ENCODE measurements at regions not wholly inside any gene's neighbourhood (a gene's known extent, or its start where the extent isn't known, plus 50 kb on each side); places are given as distances from the start of the nearest gene placed in this dataset.

- Histone ChIP-seq H3K4me3 (no peak overlapping the region), H3K36me3 (no peaks in the 10 kb centered on the region), H3K4me1 (no peaks in the 10 kb centered on the region), H3K9me3 (no peaks in the 10 kb centered on the region), H3K27me3 (no peaks in the 10 kb centered on the region), H3K27ac (no peak overlapping the region)
- DNase-seq (ENCODE audit: low spot score): no peak
- TF ChIP-seq CTCF (IDR thresholded peaks at IDR 0.05): no peak
Measured at GRCh38 chr13:63403733-63404132, 1988.1 kb upstream of the PCDH20 start.

GRCh38 chr13:63396746-63397145 is 1981.1 kb upstream of the PCDH20 start:
- H3K4me3 ChIP-seq: no peak overlapping the region
- no peaks in the 10 kb centered on the region for H3K27me3 ChIP-seq
- H3K27ac ChIP-seq: no peak overlapping the region
- no peaks in the 10 kb centered on the region for H3K36me3 ChIP-seq
- H3K4me1 ChIP-seq: no peaks in the 10 kb centered on the region
- no peaks in the 10 kb centered on the region for H3K9me3 ChIP-seq
- TF ChIP-seq CTCF (IDR thresholded peaks at IDR 0.05): no peak
- DNase-seq (ENCODE audit: low spot score): no peak

GRCh38 chr13:63393112-63393511 is 1977.5 kb upstream of the PCDH20 start:
- no peaks in the 10 kb centered on the region for H3K27me3 ChIP-seq
- no peaks in the 10 kb centered on the region for H3K4me1 ChIP-seq
- no peak for DNase-seq (ENCODE audit: low spot score)
- TF ChIP-seq CTCF (IDR thresholded peaks at IDR 0.05): no peak
- H3K27ac ChIP-seq: no peak overlapping the region
- H3K9me3 ChIP-seq: no peaks in the 10 kb centered on the region
- no peak overlapping the region for H3K4me3 ChIP-seq
- no peaks in the 10 kb centered on the region for H3K36me3 ChIP-seq

- H3K27ac ChIP-seq: no peak overlapping the region
- DNase-seq (ENCODE audit: low spot score): no peak
Measured at GRCh38 chr13:63389756-63390155, 1974.1 kb upstream of the PCDH20 start.

GRCh38 chr13:63381078-63381859 is 1965.6 kb upstream of the PCDH20 start:
- Histone ChIP-seq H3K4me1 (no peaks in the 10 kb centered on the region), H3K4me3 (no peak overlapping the region), H3K9me3 (peaks cover 0 to 8% of the 10 kb centered on the region in 2 donors), H3K27ac (no peak overlapping the region), H3K27me3 (no peaks in the 10 kb centered on the region), H3K36me3 (no peaks in the 10 kb centered on the region)
- no peak for DNase-seq (ENCODE audit: low spot score)
- TF ChIP-seq CTCF (IDR thresholded peaks at IDR 0.05): no peak

More at GRCh38 chr13:63389756-63390155, 1974.1 kb upstream of the PCDH20 start:
- Histone ChIP-seq H3K27me3 (no peaks in the 10 kb centered on the region), H3K36me3 (no peaks in the 10 kb centered on the region), H3K9me3 (no peaks in the 10 kb centered on the region), H3K4me3 (no peak overlapping the region), H3K4me1 (no peaks in the 10 kb centered on the region)
- TF ChIP-seq CTCF (IDR thresholded peaks at IDR 0.05): no peak

GRCh38 chr13:63377986-63378385 is 1962.3 kb upstream of the PCDH20 start:
- no peak overlapping the region for H3K27ac ChIP-seq
- no peaks in the 10 kb centered on the region for H3K4me1 ChIP-seq
- no peaks in the 10 kb centered on the region for H3K36me3 ChIP-seq
- H3K27me3 ChIP-seq: no peaks in the 10 kb centered on the region
- no peak overlapping the region for H3K4me3 ChIP-seq
- peaks cover 0 to 8% of the 10 kb centered on the region in 2 donors for H3K9me3 ChIP-seq
- no peak for DNase-seq (ENCODE audit: low spot score)
- TF ChIP-seq CTCF (IDR thresholded peaks at IDR 0.05): no peak
